WTC11 (cell line): ENCODE measurements at regions not wholly inside any gene's neighbourhood (a gene's known extent, or its start where the extent isn't known, plus 50 kb on each side); places are given as distances from the start of the nearest gene placed in this dataset.

Source experiments
- ATAC-seq: fragments of 200-7000 bp; cut with Tn5 transposase; 2 replicates; pipeline ENCODE4 v1.10.0; 2021; ENCODE audit warnings: mild to moderate bottlenecking, moderate library complexity
- CTCF ChIA-PET: fragments of 300-600 bp; sonication (Branson Sonifier 250); formaldehyde crosslinking; loops from one replicate; lab custom pipeline; 2021; ENCODE audit warnings: antibody characterized with exemption; lab: Charles Lee
- POLR2A ChIA-PET: fragments of 350-600 bp; sonication (Branson Sonifier 250); formaldehyde crosslinking; loops from one replicate; lab custom pipeline; 2021; ENCODE audit warnings: antibody characterized with exemption; lab: Charles Lee
- DNase-seq: peaks from one replicate; pipeline ENCODE4 v3.0.0; 2021; ENCODE audit warnings: low spot score
- H3K27ac Mint-ChIP-seq: 2 replicates; pipeline ENCODE4 v1.8.0; 2021; ENCODE audit warnings: mixed read lengths
- H3K27me3 Mint-ChIP-seq: 2 replicates; pipeline ENCODE4 v1.8.0; 2021; ENCODE audit warnings: low read depth, mild to moderate bottlenecking, moderate library complexity, mixed read lengths
- H3K36me3 Mint-ChIP-seq: 2 replicates; pipeline ENCODE4 v1.8.0; 2021; ENCODE audit warnings: mixed read lengths
- H3K4me1 Mint-ChIP-seq: 2 replicates; pipeline ENCODE4 v1.8.0; 2022; ENCODE audit warnings: mixed read lengths
- H3K4me3 Mint-ChIP-seq: 2 replicates; pipeline ENCODE4 v1.8.0; 2021; ENCODE audit warnings: mild to moderate bottlenecking, moderate library complexity, mixed read lengths
- H3K9me3 Mint-ChIP-seq: 2 replicates; pipeline ENCODE4 v1.8.0; 2021; ENCODE audit warnings: mixed read lengths
- CDX4 ChIP-seq: fragments of 250-450 bp; sonication (Bioruptor Pico); IDR thresholded peaks from 2 replicates; pipeline ENCODE4 v1.9.0; 2021; ENCODE audit warnings: moderate library complexity, mild to moderate bottlenecking, inconsistent platforms, borderline replicate concordance
- CTCF ChIP-seq: fragments of 200-600 bp; IDR thresholded peaks from 2 replicates; pipeline ENCODE4 v1.8.0; 2022; ENCODE audit warnings: antibody characterized with exemption
- ESRRA ChIP-seq: sonication (generic); formaldehyde crosslinking; IDR thresholded peaks from 2 replicates; pipeline ENCODE4 v1.8.1; 2022; ENCODE audit warnings: mild to moderate bottlenecking, missing genetic modification reagents, borderline replicate concordance
- FOXJ3 ChIP-seq: sonication (generic); formaldehyde crosslinking; IDR thresholded peaks from 2 replicates; pipeline ENCODE4 v1.9.0; 2021; ENCODE audit warnings: missing genetic modification reagents, mild to moderate bottlenecking, borderline replicate concordance
- HMGA2 ChIP-seq: fragments of 250-450 bp; sonication (Bioruptor Pico); IDR thresholded peaks from 2 replicates; pipeline ENCODE4 v1.4.0; 2021; ENCODE audit warnings: mild to moderate bottlenecking, moderate library complexity
- JUN ChIP-seq: sonication (generic); formaldehyde crosslinking; IDR thresholded peaks from 2 replicates; pipeline ENCODE4 v1.8.0; 2023; ENCODE audit warnings: mild to moderate bottlenecking, missing genetic modification reagents
- MYBL2 ChIP-seq: sonication (generic); formaldehyde crosslinking; IDR thresholded peaks from 2 replicates; pipeline ENCODE4 v1.8.1; 2023; ENCODE audit warnings: mild to moderate bottlenecking, moderate library complexity, missing genetic modification reagents
- PRRX2 ChIP-seq: fragments of 250-450 bp; sonication (Bioruptor Pico); IDR thresholded peaks from 2 replicates; pipeline ENCODE4 v1.8.0; 2021; ENCODE audit warnings: mild to moderate bottlenecking
- SMAD3 ChIP-seq: sonication (generic); formaldehyde crosslinking; IDR thresholded peaks from 2 replicates; pipeline ENCODE4 v1.8.0; 2022; ENCODE audit warnings: missing genetic modification reagents, mild to moderate bottlenecking, borderline replicate concordance
- USF1 ChIP-seq: sonication (generic); formaldehyde crosslinking; IDR thresholded peaks from 2 replicates; pipeline ENCODE4 v1.8.0; 2022; ENCODE audit warnings: mild to moderate bottlenecking, missing genetic modification reagents
- ZNF263 ChIP-seq: sonication (generic); formaldehyde crosslinking; IDR thresholded peaks from 2 replicates; pipeline ENCODE4 v1.8.1; 2022; ENCODE audit warnings: low read depth, mild to moderate bottlenecking, moderate library complexity, missing genetic modification reagents
- ZNF416 ChIP-seq: fragments of 250-450 bp; sonication (Bioruptor Pico); IDR thresholded peaks from 2 replicates; pipeline ENCODE4 v1.9.0; 2021; ENCODE audit warnings: mild to moderate bottlenecking, inconsistent platforms
- ZSCAN18 ChIP-seq: fragments of 250-450 bp; sonication (Bioruptor Pico); IDR thresholded peaks from 2 replicates; pipeline ENCODE4 v2.1.2; 2022; ENCODE audit warnings: mild to moderate bottlenecking, moderate library complexity

GRCh38 chrX:4451591-4451990, 738.1 kb upstream of the PRKX start (continued):
- TF ChIP-seq ZSCAN18 (CRISPR knock-in tag) (no peak), FOXJ3 (no peak), ESRRA (no peak), CTCF (no peak), HMGA2 (no peak), CDX4 (CRISPR knock-in tag) (no peak), MYBL2 (CRISPR knock-in tag) (no peak), ZNF263 (no peak)

GRCh38 chrX:4450177-4450576, 736.7 kb upstream of the PRKX start:
- no peak overlapping the region for H3K27ac Mint-ChIP-seq
- TF ChIP-seq PRRX2 (CRISPR knock-in tag): no peak
- TF ChIP-seq, all 79 proteins: peak for 0
- peaks cover 5% of the 10 kb centered on the region for H3K4me1 Mint-ChIP-seq
- ATAC-seq (no peak), DNase-seq (no peak)
- CTCF ChIA-PET: no interaction called here
- POLR2A ChIA-PET: no interaction called here
- H3K27me3 Mint-ChIP-seq: no peaks in the 10 kb centered on the region
- H3K9me3 Mint-ChIP-seq: peaks cover 27% of the 10 kb centered on the region
- peaks cover 25% of the 10 kb centered on the region for H3K36me3 Mint-ChIP-seq
- no peak overlapping the region for H3K4me3 Mint-ChIP-seq

- POLR2A ChIA-PET: no interaction called here
- CTCF ChIA-PET: no interaction called here
Measured at GRCh38 chrX:4435905-4436304, 722.5 kb upstream of the PRKX start.

GRCh38 chrX:4397471-4397870, 684.0 kb upstream of the PRKX start:
- POLR2A ChIA-PET: no interaction called here

More at GRCh38 chrX:4435905-4436304, 722.5 kb upstream of the PRKX start:
- ATAC-seq (no peak), DNase-seq (no peak)
- TF ChIP-seq JUN (CRISPR knock-in tag) (no peak), USF1 (CRISPR knock-in tag) (no peak), SMAD3 (no peak)
- H3K4me3 Mint-ChIP-seq: no peak overlapping the region
- no peaks in the 10 kb centered on the region for H3K27me3 Mint-ChIP-seq
- H3K36me3 Mint-ChIP-seq: no peaks in the 10 kb centered on the region
- peaks cover 10% of the 10 kb centered on the region for H3K9me3 Mint-ChIP-seq
- no peak overlapping the region for H3K27ac Mint-ChIP-seq
- H3K4me1 Mint-ChIP-seq: peaks cover 20% of the 10 kb centered on the region

More at GRCh38 chrX:4397471-4397870, 684.0 kb upstream of the PRKX start:
- DNase-seq (no peak), ATAC-seq (no peak)
- CTCF ChIA-PET: no interaction called here
- Mint-ChIP-seq H3K4me3 (no peak overlapping the region), H3K27me3 (no peaks in the 10 kb centered on the region), H3K27ac (no peak overlapping the region), H3K4me1 (no peaks in the 10 kb centered on the region), H3K36me3 (no peaks in the 10 kb centered on the region), H3K9me3 (peaks cover 15% of the 10 kb centered on the region; the same call in 1 of the 2 replicates)
- TF ChIP-seq ZNF416 (CRISPR knock-in tag): no peak
- no peak for TF ChIP-seq CDX4 (CRISPR knock-in tag)
